ENCODE measurements at regions not wholly inside any gene's neighbourhood (a gene's known extent, or its start where the extent isn't known, plus 50 kb on each side); places are given as distances from the start of the nearest gene placed in this dataset.

GRCh38 chr5:15085671-15086070 is 214.1 kb upstream of the ANKH start:
- no peak for TF ChIP-seq CTCF (IDR thresholded peaks at IDR 0.05; ENCODE audit: low read depth, low read length, missing control alignments)
- no peak for DNase-seq (ENCODE audit: low read depth)
- H3K4me3 ChIP-seq (ENCODE audit: low read depth, low read length), result no peak overlapping the region

GRCh38 chr5:15082096-15082495 is 210.5 kb upstream of the ANKH start:
- no peak for TF ChIP-seq CTCF (IDR thresholded peaks at IDR 0.05; ENCODE audit: low read depth, low read length, missing control alignments)
- no peak for DNase-seq (ENCODE audit: low read depth)
- no peak overlapping the region for H3K4me3 ChIP-seq (ENCODE audit: low read depth, low read length)

GRCh38 chr5:15080219-15080618 is 208.6 kb upstream of the ANKH start:
- H3K4me3 ChIP-seq (ENCODE audit: low read depth, low read length), result no peak overlapping the region
- TF ChIP-seq CTCF (IDR thresholded peaks at IDR 0.05; ENCODE audit: low read depth, low read length, missing control alignments), result no peak
- no peak for DNase-seq (ENCODE audit: low read depth)

- H3K4me3 ChIP-seq (ENCODE audit: low read depth, low read length), result no peak overlapping the region
- TF ChIP-seq CTCF (IDR thresholded peaks at IDR 0.05; ENCODE audit: low read depth, low read length, missing control alignments), result no peak
- DNase-seq (ENCODE audit: low read depth), result no peak
Measured at GRCh38 chr5:15079566-15079965, 208.0 kb upstream of the ANKH start.

- DNase-seq (ENCODE audit: low read depth), result no peak
Measured at GRCh38 chr5:15074651-15075050, 203.1 kb upstream of the ANKH start.

GRCh38 chr5:15073453-15073852 is 201.9 kb upstream of the ANKH start:
- H3K4me3 ChIP-seq (ENCODE audit: low read depth, low read length), result no peak overlapping the region
- no peak for DNase-seq (ENCODE audit: low read depth)
- TF ChIP-seq CTCF (IDR thresholded peaks at IDR 0.05; ENCODE audit: low read depth, low read length, missing control alignments), result no peak

More at GRCh38 chr5:15074651-15075050, 203.1 kb upstream of the ANKH start:
- H3K4me3 ChIP-seq (ENCODE audit: low read depth, low read length), result no peak overlapping the region
- no peak for TF ChIP-seq CTCF (IDR thresholded peaks at IDR 0.05; ENCODE audit: low read depth, low read length, missing control alignments)

GRCh38 chr5:15070907-15071306 is 199.3 kb upstream of the ANKH start:
- DNase-seq (ENCODE audit: low read depth), result no peak
- no peak for TF ChIP-seq CTCF (IDR thresholded peaks at IDR 0.05; ENCODE audit: low read depth, low read length, missing control alignments)
- no peak overlapping the region for H3K4me3 ChIP-seq (ENCODE audit: low read depth, low read length)
